ENCODE measurements at regions not wholly inside any gene's neighbourhood (a gene's known extent, or its start where the extent isn't known, plus 50 kb on each side); places are given as distances from the start of the nearest gene placed in this dataset.
"Not testable (repeated sequence)": the region's sequence is repeated elsewhere in the genome, so short reads cannot be mapped to it uniquely, and the experiment has no call there.

GRCh38 chr14:19346074-19346480, 88.1 kb downstream of the POTEG start:
- H3K27me3 Mint-ChIP-seq (ENCODE audit: low read depth in 2 of 2) = not testable (repeated sequence)

GRCh38 chr14:19346636-19347035, 87.5 kb downstream of the POTEG start:
- H3K4me3 ChIP-seq (ENCODE audit: low read length); H3K27me3 ChIP-seq (ENCODE audit: control insufficient read depth, insufficient read depth, low read length); H3K4me1 ChIP-seq (ENCODE audit: control insufficient read depth, insufficient read depth, low read length); DNase-seq; H3K36me3 Mint-ChIP-seq; H3K4me1 Mint-ChIP-seq; H3K27me3 Mint-ChIP-seq (ENCODE audit: low read depth in 2 of 2); H3K27ac ChIP-seq (ENCODE audit: low read length); H3K9me3 Mint-ChIP-seq; ATAC-seq; H3K36me3 ChIP-seq (ENCODE audit: control insufficient read depth, insufficient read depth, low read length); intact Hi-C loops (cut with micrococcal nuclease); H3K27ac Mint-ChIP-seq; H3K4me3 Mint-ChIP-seq; H3K9me3 ChIP-seq (ENCODE audit: control insufficient read depth, insufficient read depth, low read length): not testable (repeated sequence)
- WGBS (ENCODE audit: insufficient coverage) = no CpG with 5 or more reads among the region's 15 CpGs

More at GRCh38 chr14:19346074-19346480, 88.1 kb downstream of the POTEG start:
- H3K4me3 Mint-ChIP-seq; H3K4me1 ChIP-seq (ENCODE audit: control insufficient read depth, insufficient read depth, low read length); H3K27me3 ChIP-seq (ENCODE audit: control insufficient read depth, insufficient read depth, low read length); H3K4me3 ChIP-seq (ENCODE audit: low read length); H3K27ac ChIP-seq (ENCODE audit: low read length); H3K9me3 Mint-ChIP-seq; H3K9me3 ChIP-seq (ENCODE audit: control insufficient read depth, insufficient read depth, low read length); DNase-seq; H3K27ac Mint-ChIP-seq; H3K36me3 ChIP-seq (ENCODE audit: control insufficient read depth, insufficient read depth, low read length); H3K4me1 Mint-ChIP-seq; H3K36me3 Mint-ChIP-seq; intact Hi-C loops (cut with micrococcal nuclease); ATAC-seq: not testable (repeated sequence)
- 68% methylated on average over 10 of the region's 17 CpGs for WGBS (ENCODE audit: insufficient coverage)

GRCh38 chr14:19347112-19347511, 87.0 kb downstream of the POTEG start:
- intact Hi-C loops (cut with micrococcal nuclease); H3K4me1 ChIP-seq (ENCODE audit: control insufficient read depth, insufficient read depth, low read length); ATAC-seq; H3K36me3 Mint-ChIP-seq; H3K36me3 ChIP-seq (ENCODE audit: control insufficient read depth, insufficient read depth, low read length); H3K27me3 Mint-ChIP-seq (ENCODE audit: low read depth in 2 of 2); H3K27ac ChIP-seq (ENCODE audit: low read length); H3K4me3 Mint-ChIP-seq; DNase-seq; H3K27ac Mint-ChIP-seq; H3K4me1 Mint-ChIP-seq; H3K9me3 Mint-ChIP-seq; H3K27me3 ChIP-seq (ENCODE audit: control insufficient read depth, insufficient read depth, low read length); H3K4me3 ChIP-seq (ENCODE audit: low read length); H3K9me3 ChIP-seq (ENCODE audit: control insufficient read depth, insufficient read depth, low read length): not testable (repeated sequence)
- no CpG with 5 or more reads among the region's 8 CpGs for WGBS (ENCODE audit: insufficient coverage)

All from natural killer cell (primary cell).